ENCODE measurements at regions not wholly inside any gene's neighbourhood (a gene's known extent, or its start where the extent isn't known, plus 50 kb on each side); places are given as distances from the start of the nearest gene placed in this dataset.
"Not testable (repeated sequence)": the region's sequence is repeated elsewhere in the genome, so short reads cannot be mapped to it uniquely, and the experiment has no call there.

GRCh38 chr6:131336596-131336995 lies 201.3 kb downstream of the AKAP7 start:
- DNase-seq (no peak), FAIRE-seq (no peak)
- Histone ChIP-seq H3K27ac (ENCODE audit: low read depth in 2 of 2, low read length in 2 of 2) (no peak overlapping the region), H3K9ac (ENCODE audit: low read length in 3 of 3) (no peak overlapping the region), H3K27me3 (ENCODE audit: control insufficient read depth, insufficient read depth, low read length) (no peaks in the 10 kb centered on the region), H3K4me3 (ENCODE audit: low read length in 3 of 3) (no peak overlapping the region), H3K4me1 (ENCODE audit: control insufficient read depth in 2 of 3, insufficient read depth in 2 of 3, low read depth in 1 of 3, low read length in 3 of 3) (no peaks in the 10 kb centered on the region), H3K36me3 (ENCODE audit: control insufficient read depth in 2 of 3, insufficient read depth in 3 of 3, low read length in 3 of 3) (no peaks in the 10 kb centered on the region), H3K9me3 (ENCODE audit: control insufficient read depth in 2 of 3, insufficient read depth in 1 of 3, low read length in 3 of 3) (no peaks in the 10 kb centered on the region)
- intact Hi-C loops (cut with DNase I), result no loop called here
- no peak for TF ChIP-seq CTCF (IDR thresholded peaks at IDR 0.05; ENCODE audit: borderline replicate concordance, extremely low read depth, insufficient read depth)

- DNase-seq; H3K27ac ChIP-seq (ENCODE audit: low read depth in 2 of 2, low read length in 2 of 2); H3K27me3 ChIP-seq (ENCODE audit: control insufficient read depth, insufficient read depth, low read length); H3K36me3 ChIP-seq (ENCODE audit: control insufficient read depth in 2 of 3, insufficient read depth in 3 of 3, low read length in 3 of 3); FAIRE-seq; H3K9me3 ChIP-seq (ENCODE audit: control insufficient read depth in 2 of 3, insufficient read depth in 1 of 3, low read length in 3 of 3); H3K9ac ChIP-seq (ENCODE audit: low read length in 3 of 3); H3K4me1 ChIP-seq (ENCODE audit: control insufficient read depth in 2 of 3, insufficient read depth in 2 of 3, low read depth in 1 of 3, low read length in 3 of 3); H3K4me3 ChIP-seq (ENCODE audit: low read length in 3 of 3); intact Hi-C loops (cut with DNase I): not testable (repeated sequence)
Observed at GRCh38 chr6:131346896-131347295, 211.6 kb downstream of the AKAP7 start.

- intact Hi-C loops (cut with DNase I), result no loop called here
Observed at GRCh38 chr6:131348572-131348971, 213.3 kb downstream of the AKAP7 start.

GRCh38 chr6:131349199-131349598 lies 213.9 kb downstream of the AKAP7 start:
- H3K27me3 ChIP-seq (ENCODE audit: control insufficient read depth, insufficient read depth, low read length), result no peaks in the 10 kb centered on the region
- no peaks in the 10 kb centered on the region for H3K9me3 ChIP-seq (ENCODE audit: control insufficient read depth in 2 of 3, insufficient read depth in 1 of 3, low read length in 3 of 3)
- H3K27ac ChIP-seq (ENCODE audit: low read depth in 2 of 2, low read length in 2 of 2), result no peak overlapping the region
- no peak overlapping the region for H3K9ac ChIP-seq (ENCODE audit: low read length in 3 of 3)
- no peak overlapping the region for H3K4me3 ChIP-seq (ENCODE audit: low read length in 3 of 3)
- intact Hi-C loops (cut with DNase I), result no loop called here
- FAIRE-seq (no peak), DNase-seq (no peak)
- no peaks in the 10 kb centered on the region for H3K36me3 ChIP-seq (ENCODE audit: control insufficient read depth in 2 of 3, insufficient read depth in 3 of 3, low read length in 3 of 3)
- H3K4me1 ChIP-seq (ENCODE audit: control insufficient read depth in 2 of 3, insufficient read depth in 2 of 3, low read depth in 1 of 3, low read length in 3 of 3), result no peaks in the 10 kb centered on the region
- TF ChIP-seq CTCF (IDR thresholded peaks at IDR 0.05; ENCODE audit: borderline replicate concordance, extremely low read depth, insufficient read depth), result no peak

More at GRCh38 chr6:131348572-131348971, 213.3 kb downstream of the AKAP7 start:
- DNase-seq, result no peak
- H3K4me3 ChIP-seq (ENCODE audit: low read length in 3 of 3), result no peak overlapping the region
- H3K9ac ChIP-seq (ENCODE audit: low read length in 3 of 3), result no peak overlapping the region
- H3K36me3 ChIP-seq (ENCODE audit: control insufficient read depth in 2 of 3, insufficient read depth in 3 of 3, low read length in 3 of 3), result no peaks in the 10 kb centered on the region
- TF ChIP-seq CTCF (IDR thresholded peaks at IDR 0.05; ENCODE audit: borderline replicate concordance, extremely low read depth, insufficient read depth), result no peak
- no peaks in the 10 kb centered on the region for H3K4me1 ChIP-seq (ENCODE audit: control insufficient read depth in 2 of 3, insufficient read depth in 2 of 3, low read depth in 1 of 3, low read length in 3 of 3)
- no peak overlapping the region for H3K27ac ChIP-seq (ENCODE audit: low read depth in 2 of 2, low read length in 2 of 2)
- FAIRE-seq, result no peak
- H3K27me3 ChIP-seq (ENCODE audit: control insufficient read depth, insufficient read depth, low read length), result no peaks in the 10 kb centered on the region
- no peaks in the 10 kb centered on the region for H3K9me3 ChIP-seq (ENCODE audit: control insufficient read depth in 2 of 3, insufficient read depth in 1 of 3, low read length in 3 of 3)
